Upper lobe of right lung (tissue), 1 donor: ENCODE measurements at regions not wholly inside any gene's neighbourhood (a gene's known extent, or its start where the extent isn't known, plus 50 kb on each side); places are given as distances from the start of the nearest gene placed in this dataset.

Experiments
- ATAC-seq: fragments of 200-7000 bp; cut with Tn5 transposase; one replicate; pipeline ENCODE4 v1.9.1; 2020; ENCODE audit warnings: mild to moderate bottlenecking, moderate library complexity
- DNase-seq: peaks from one replicate; pipeline ENCODE4 v3.0.0-alpha.2; 2020
- H3K27ac ChIP-seq: fragments of 200-600 bp; one replicate; pipeline ENCODE4 v1.8.0; 2022
- H3K27me3 ChIP-seq: fragments of 200-600 bp; one replicate; pipeline ENCODE4 v1.8.0; 2022; ENCODE audit warnings: mild to moderate bottlenecking
- H3K36me3 ChIP-seq: fragments of 200-600 bp; one replicate; pipeline ENCODE4 v1.8.0; 2022
- H3K4me1 ChIP-seq: fragments of 200-600 bp; one replicate; pipeline ENCODE4 v1.8.0; 2022
- H3K4me3 ChIP-seq: fragments of 200-600 bp; one replicate; pipeline ENCODE4 v1.8.0; 2022; ENCODE audit warnings: mild to moderate bottlenecking
- H3K9me3 ChIP-seq: fragments of 200-600 bp; one replicate; pipeline ENCODE4 v1.8.0; 2022
- intact Hi-C: fragments of 100-400 bp; cut with DNase I; formaldehyde crosslinking; loops from one replicate; pipeline ENCODE4 v1.11.0; 2022
- TF ChIP-seq, protein P1 (sequence below): fragments of 200-600 bp; IDR thresholded peaks from one replicate; pipeline ENCODE4 v1.8.0; 2022; ENCODE audit warnings: antibody characterized with exemption
- donor health status: DM: no; HTN: yes; CAD: no; lungs with severe emphysema.

DNA sequence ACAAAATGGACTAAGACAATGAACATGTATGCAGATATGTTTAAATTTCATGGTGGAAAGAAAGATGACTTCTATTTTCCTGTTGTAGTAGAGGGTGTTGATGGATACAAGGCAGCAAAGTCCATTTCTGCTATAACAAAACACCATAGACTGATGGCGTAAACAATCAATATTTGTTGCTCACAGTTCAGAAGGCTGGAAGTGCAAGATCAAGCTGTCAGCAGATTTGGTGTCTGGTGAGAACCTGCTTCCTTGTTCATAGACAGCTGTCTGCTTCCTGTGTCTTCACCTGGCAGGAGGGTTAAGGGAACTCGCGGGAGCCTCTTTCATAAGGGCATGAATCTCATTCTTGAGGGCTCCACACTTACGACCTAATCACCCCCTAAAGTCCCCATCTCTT lies 83.0 kb upstream of the ELOVL5 start:
- no peaks in the 10 kb centered on the region for H3K9me3 ChIP-seq
- TF ChIP-seq, protein P1, sequence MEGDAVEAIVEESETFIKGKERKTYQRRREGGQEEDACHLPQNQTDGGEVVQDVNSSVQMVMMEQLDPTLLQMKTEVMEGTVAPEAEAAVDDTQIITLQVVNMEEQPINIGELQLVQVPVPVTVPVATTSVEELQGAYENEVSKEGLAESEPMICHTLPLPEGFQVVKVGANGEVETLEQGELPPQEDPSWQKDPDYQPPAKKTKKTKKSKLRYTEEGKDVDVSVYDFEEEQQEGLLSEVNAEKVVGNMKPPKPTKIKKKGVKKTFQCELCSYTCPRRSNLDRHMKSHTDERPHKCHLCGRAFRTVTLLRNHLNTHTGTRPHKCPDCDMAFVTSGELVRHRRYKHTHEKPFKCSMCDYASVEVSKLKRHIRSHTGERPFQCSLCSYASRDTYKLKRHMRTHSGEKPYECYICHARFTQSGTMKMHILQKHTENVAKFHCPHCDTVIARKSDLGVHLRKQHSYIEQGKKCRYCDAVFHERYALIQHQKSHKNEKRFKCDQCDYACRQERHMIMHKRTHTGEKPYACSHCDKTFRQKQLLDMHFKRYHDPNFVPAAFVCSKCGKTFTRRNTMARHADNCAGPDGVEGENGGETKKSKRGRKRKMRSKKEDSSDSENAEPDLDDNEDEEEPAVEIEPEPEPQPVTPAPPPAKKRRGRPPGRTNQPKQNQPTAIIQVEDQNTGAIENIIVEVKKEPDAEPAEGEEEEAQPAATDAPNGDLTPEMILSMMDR: no peak
- ATAC-seq (no peak), DNase-seq (no peak)
- H3K27ac ChIP-seq: no peak overlapping the region
- intact Hi-C loops: no loop called here
- H3K36me3 ChIP-seq: no peaks in the 10 kb centered on the region
- H3K4me3 ChIP-seq: no peak overlapping the region
- H3K4me1 ChIP-seq: no peaks in the 10 kb centered on the region
- no peaks in the 10 kb centered on the region for H3K27me3 ChIP-seq

DNA sequence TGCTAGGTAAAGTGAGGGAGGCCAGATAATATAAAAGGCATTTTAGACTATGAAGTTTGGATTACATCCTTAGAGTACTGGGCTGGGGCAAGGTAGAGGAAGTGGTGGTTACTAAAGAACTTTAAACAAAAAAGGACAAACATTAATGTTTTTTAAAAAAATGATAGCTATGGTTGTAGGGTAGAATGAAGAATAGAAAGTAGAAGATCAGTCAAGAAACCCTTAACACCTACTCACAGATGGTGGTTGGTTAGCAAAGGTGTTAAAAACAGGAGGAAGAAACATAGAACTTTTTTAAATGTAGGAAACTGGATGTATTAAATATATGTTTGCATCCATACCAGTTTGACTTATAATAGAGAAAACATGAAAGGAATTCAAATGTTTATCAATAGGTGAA lies 80.7 kb upstream of the ELOVL5 start:
- H3K27ac ChIP-seq: no peak overlapping the region
- DNase-seq: no peak

DNA sequence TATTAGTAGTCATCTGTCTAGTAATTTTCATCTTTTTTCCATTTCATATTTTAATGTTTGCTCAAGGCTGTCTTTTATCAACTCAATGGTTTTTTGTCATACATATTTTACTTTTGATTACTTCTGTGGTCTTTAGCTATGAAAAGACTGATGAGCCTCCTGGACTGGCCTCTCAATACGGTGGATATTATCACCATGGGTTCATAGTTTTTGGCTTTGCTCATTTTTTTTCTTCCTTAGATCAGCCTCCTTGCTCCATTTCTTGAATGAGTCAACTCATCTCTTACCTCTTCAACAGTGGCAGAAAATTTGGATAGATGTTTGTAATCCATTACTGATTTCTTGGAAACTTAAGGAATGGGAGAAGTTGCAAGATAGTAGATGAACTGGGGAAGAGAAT lies 80.1 kb upstream of the ELOVL5 start:
- TF ChIP-seq, protein P1: no peak
- no peak overlapping the region for H3K4me3 ChIP-seq
- ATAC-seq (no peak), DNase-seq (no peak)
- H3K4me1 ChIP-seq: no peaks in the 10 kb centered on the region
- H3K36me3 ChIP-seq: no peaks in the 10 kb centered on the region
- no peak overlapping the region for H3K27ac ChIP-seq
- intact Hi-C loops: no loop called here
- H3K9me3 ChIP-seq: no peaks in the 10 kb centered on the region
- no peaks in the 10 kb centered on the region for H3K27me3 ChIP-seq

More for the DNA sequence above, 80.7 kb upstream of the ELOVL5 start:
- TF ChIP-seq, protein P1: no peak
- Histone ChIP-seq H3K4me1 (no peaks in the 10 kb centered on the region), H3K36me3 (no peaks in the 10 kb centered on the region), H3K9me3 (no peaks in the 10 kb centered on the region), H3K4me3 (no peak overlapping the region), H3K27me3 (no peaks in the 10 kb centered on the region)
- intact Hi-C loops: no loop called here
- no peak for ATAC-seq

DNA sequence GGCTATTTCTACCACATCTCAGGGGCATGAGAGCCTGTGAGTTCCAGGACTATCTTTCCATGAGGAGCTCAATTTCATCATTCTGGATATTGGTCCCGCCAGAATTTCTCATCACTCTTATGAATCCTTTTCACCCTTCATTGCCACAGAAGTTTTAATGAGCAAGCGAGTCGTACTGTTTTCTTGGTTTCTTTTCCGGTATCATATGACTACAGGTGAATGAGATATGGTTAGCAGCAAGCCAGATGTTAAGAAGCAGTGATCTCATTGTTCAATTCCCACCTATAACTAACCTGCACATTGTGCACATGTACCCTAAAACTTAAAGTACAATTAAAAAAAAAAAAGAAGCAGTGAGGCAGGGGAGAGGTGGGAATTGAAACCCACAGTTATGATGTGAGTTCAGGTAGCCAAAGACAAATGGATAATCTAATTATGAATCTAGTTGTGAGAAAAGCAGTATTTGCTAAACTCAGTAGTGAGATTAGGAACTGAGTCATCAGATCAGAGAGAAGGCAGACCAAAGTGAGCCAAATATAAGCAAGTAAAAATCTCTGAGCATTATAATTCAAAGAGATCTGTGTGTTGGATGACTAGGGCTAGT lies 78.0 kb upstream of the ELOVL5 start:
- no peak overlapping the region for H3K27ac ChIP-seq
- H3K4me3 ChIP-seq: no peak overlapping the region
- H3K9me3 ChIP-seq: no peaks in the 10 kb centered on the region
- intact Hi-C loops: no loop called here
- no peaks in the 10 kb centered on the region for H3K4me1 ChIP-seq
- TF ChIP-seq, protein P1: no peak
- no peaks in the 10 kb centered on the region for H3K36me3 ChIP-seq
- DNase-seq (no peak), ATAC-seq (no peak)
- no peaks in the 10 kb centered on the region for H3K27me3 ChIP-seq

DNA sequence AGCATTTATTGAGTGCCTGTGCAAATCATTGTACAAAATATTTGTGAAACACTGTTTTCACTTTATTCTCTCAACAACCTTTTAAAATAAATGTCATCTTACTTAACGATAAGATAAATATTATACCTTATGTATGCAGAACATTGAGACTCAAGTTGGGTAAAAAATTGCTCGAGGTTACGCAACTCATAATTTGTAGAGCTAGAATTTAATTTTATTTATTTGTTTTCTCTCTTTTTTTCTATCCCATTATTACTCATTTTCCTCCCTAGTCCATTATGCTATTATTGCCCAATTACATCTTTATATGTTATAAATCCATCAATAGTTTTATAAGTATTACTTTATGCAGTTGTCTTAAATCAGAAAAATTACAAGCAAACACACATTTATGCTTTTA lies 77.4 kb upstream of the ELOVL5 start:
- Histone ChIP-seq H3K36me3 (no peaks in the 10 kb centered on the region), H3K27ac (no peak overlapping the region), H3K4me3 (no peak overlapping the region), H3K9me3 (no peaks in the 10 kb centered on the region), H3K4me1 (no peaks in the 10 kb centered on the region), H3K27me3 (no peaks in the 10 kb centered on the region)
- ATAC-seq (no peak), DNase-seq (no peak)
- intact Hi-C loops: no loop called here
- TF ChIP-seq, protein P1: no peak
